ENCODE measurements at regions not wholly inside any gene's neighbourhood (a gene's known extent, or its start where the extent isn't known, plus 50 kb on each side); places are given as distances from the start of the nearest gene placed in this dataset.

GRCh38 chr5:117463881-117464570 is 889.4 kb upstream of the SEMA6A start:
- DNase-seq: no peak

GRCh38 chr5:117461966-117462365 is 887.3 kb upstream of the SEMA6A start:
- no peak for DNase-seq

- no peak for DNase-seq
Measured at GRCh38 chr5:117461403-117461802, 886.8 kb upstream of the SEMA6A start.

- no peak for DNase-seq
Measured at GRCh38 chr5:117457656-117458055, 883.0 kb upstream of the SEMA6A start.

- no peak for DNase-seq
Measured at GRCh38 chr5:117456866-117457470, 882.3 kb upstream of the SEMA6A start.

GRCh38 chr5:117455236-117456233 is 880.9 kb upstream of the SEMA6A start:
- DNase-seq: peak in 1 of 6 experiments; percentile 11

- DNase-seq: peak in 5 of 6 experiments; percentile 4 to 45 (median 8)
Measured at GRCh38 chr5:117454716-117455212, 880.1 kb upstream of the SEMA6A start.

GRCh38 chr5:117436846-117437245 is 862.2 kb upstream of the SEMA6A start:
- DNase-seq: no peak

GRCh38 chr5:117435203-117435602 is 860.6 kb upstream of the SEMA6A start:
- no peak for DNase-seq

GRCh38 chr5:117434254-117434653 is 859.6 kb upstream of the SEMA6A start:
- no peak for DNase-seq

GRCh38 chr5:117433818-117434217 is 859.2 kb upstream of the SEMA6A start:
- DNase-seq: no peak

- no peak for DNase-seq
Measured at GRCh38 chr5:117431091-117431490, 856.5 kb upstream of the SEMA6A start.

- DNase-seq: no peak
Measured at GRCh38 chr5:117425163-117425562, 850.5 kb upstream of the SEMA6A start.

- DNase-seq: no peak
Measured at GRCh38 chr5:117424559-117424958, 849.9 kb upstream of the SEMA6A start.

- no peak for DNase-seq
Measured at GRCh38 chr5:117417501-117417900, 842.9 kb upstream of the SEMA6A start.

GRCh38 chr5:117414926-117415325 is 840.3 kb upstream of the SEMA6A start:
- no peak for DNase-seq

- DNase-seq: no peak
Measured at GRCh38 chr5:117411701-117412100, 837.1 kb upstream of the SEMA6A start.

GRCh38 chr5:117405197-117405596 is 830.6 kb upstream of the SEMA6A start:
- DNase-seq: no peak

- no peak for DNase-seq
Measured at GRCh38 chr5:117394506-117395157, 820.0 kb upstream of the SEMA6A start.

GRCh38 chr5:117393125-117393524 is 818.5 kb upstream of the SEMA6A start:
- DNase-seq: no peak

- DNase-seq: no peak
Measured at GRCh38 chr5:117380316-117380715, 805.7 kb upstream of the SEMA6A start.

GRCh38 chr5:117379521-117379920 is 804.9 kb upstream of the SEMA6A start:
- DNase-seq: no peak

- DNase-seq: no peak
Measured at GRCh38 chr5:117376748-117377147, 802.1 kb upstream of the SEMA6A start.

Data from stimulated activated naive CD4-positive, alpha-beta T cell (primary cell).